NCI-H2196 (cell line): ENCODE measurements at regions not wholly inside any gene's neighbourhood (a gene's known extent, or its start where the extent isn't known, plus 50 kb on each side); places are given as distances from the start of the nearest gene placed in this dataset.

Experiments used
- DNase-seq: peaks from one replicate; lab custom pipeline; 2025; ENCODE audit not compliant: unreplicated experiment; lab: John Stamatoyannopoulos, UW

DNA sequence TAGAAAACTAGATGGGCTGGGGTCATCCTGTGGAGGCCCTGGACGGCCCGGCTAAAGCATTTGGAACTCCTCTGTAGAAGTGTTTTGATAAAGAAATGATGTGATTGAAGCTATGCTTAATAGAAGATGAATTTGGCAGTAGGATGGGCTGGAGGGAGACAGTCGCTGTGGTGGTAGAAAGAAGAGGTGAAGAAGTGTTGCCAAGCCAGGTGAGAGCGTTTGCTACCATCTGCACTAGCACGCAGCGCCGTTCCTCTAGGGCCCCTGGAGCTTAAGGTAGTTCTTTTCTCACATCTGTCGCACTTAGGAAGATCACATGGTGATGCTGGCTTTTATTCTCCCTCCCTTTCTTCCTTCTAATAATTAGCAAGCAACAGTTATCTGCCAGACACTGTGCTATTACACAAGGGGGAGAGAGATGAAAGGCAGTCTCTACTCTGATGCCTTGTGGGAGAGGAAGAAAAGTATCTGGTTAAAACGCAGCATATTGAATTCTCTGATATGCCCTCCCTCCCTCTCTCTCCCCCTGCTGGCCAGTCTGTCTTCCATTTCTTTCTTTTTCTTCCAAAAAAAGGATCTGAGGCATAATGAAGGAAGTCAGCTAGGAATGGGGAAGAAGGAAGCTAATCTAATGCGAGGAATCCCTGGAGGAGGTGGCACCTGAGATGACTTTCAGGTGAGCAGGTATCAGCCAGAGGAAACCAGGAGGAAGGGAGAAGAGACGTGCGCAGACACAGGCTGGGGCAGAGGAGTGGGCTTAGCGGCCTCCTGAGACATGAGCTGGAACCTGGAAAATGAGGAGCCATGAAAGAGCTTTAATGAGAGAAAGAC lies 162.3 kb upstream of the KLF14 start:
- no peak for DNase-seq

DNA sequence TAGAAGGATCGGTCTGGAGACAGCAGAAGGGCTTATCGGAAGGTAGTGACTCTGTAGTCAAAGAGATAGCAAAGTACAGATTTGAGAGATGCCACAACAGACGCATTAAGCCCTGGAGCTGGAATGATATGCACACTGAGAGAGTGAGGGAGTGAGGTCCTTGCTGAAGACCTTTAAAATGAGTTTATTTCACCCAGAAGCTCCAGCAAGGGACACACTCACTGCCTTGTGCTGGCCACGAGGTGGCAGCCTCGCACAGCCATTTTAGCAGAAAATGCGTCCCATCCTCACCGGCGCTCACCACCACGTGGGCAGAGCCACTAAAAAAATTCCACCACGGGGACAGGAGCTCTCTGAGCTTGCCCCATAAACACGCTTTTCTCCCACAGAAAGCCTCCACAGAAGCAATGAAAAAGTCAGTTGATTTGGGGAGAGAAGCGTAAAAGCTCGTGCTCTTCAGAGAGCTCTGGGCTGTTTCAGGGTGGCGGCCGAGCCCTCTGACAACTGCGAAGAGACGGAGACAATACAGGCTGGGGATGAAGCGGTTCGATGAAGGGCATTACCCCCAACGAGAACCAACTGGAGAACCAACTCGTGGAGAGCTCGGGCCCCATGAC lies 163.0 kb upstream of the KLF14 start:
- DNase-seq, result peak; percentile 59

DNA sequence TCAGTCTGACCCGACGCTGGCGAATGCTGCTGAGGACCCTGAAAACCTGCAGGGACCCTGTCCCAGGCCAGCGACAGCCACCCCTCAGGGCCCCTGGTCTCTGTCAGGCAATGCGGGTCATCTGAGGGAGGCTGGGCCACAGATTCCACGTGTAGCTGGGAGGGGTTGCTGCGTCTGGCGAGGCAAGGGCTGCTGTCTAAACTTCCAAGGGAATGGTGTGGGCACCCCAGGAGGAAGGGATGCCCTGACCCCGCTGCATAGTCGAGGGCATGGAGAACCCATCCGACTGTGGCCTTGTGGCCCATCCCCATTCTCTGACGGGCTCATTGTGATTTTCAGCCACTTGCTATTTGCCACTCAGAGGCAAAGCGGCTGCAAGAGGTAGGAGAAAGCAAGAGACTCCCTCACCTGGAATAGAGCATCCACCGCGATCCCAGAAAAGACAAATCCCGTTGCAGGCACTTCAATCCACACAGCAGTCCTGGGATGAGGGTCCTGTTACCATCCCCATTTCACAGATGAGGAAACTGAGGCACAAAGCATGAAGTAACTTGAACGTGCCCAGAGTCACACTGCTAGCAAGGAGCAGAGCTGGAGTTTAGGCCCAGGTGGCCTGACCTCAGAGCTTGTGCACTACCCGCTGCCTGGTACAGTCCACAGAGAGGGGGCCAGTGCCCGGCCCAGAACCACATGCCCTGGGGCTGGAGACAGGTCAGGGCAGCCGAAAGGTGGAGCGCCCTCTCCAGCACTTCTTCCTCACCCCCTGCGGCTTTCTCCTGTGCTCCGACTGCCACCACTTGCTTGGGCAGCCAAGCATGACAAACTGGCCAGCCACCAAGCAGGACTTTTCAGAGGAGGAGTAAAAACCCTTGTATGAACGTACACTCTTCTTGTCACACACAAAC lies 163.8 kb upstream of the KLF14 start:
- peak; percentile 30 for DNase-seq

DNA sequence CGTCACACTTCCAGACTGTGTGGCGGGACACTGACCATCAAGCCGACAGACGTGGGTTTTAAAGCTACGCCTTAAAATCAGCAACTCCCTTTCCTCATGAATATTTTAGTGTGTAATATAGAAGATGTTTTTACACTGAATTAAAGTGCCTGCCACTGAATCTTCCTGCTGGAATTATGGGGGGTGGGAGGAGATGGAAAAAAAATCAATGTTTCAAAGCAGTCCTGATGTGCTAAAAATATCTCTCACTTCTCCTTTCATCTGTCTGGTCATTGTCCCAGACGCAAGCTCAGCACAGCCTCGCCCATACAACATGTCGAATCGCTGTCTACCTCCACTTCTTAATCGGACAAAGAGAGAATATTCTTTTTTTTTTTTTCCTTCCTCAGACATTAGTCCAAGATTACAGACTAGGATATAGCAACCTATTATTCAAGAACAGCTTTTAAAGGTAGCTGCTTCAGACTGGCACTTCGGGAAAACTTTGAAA lies 165.1 kb upstream of the KLF14 start:
- no peak for DNase-seq

DNA sequence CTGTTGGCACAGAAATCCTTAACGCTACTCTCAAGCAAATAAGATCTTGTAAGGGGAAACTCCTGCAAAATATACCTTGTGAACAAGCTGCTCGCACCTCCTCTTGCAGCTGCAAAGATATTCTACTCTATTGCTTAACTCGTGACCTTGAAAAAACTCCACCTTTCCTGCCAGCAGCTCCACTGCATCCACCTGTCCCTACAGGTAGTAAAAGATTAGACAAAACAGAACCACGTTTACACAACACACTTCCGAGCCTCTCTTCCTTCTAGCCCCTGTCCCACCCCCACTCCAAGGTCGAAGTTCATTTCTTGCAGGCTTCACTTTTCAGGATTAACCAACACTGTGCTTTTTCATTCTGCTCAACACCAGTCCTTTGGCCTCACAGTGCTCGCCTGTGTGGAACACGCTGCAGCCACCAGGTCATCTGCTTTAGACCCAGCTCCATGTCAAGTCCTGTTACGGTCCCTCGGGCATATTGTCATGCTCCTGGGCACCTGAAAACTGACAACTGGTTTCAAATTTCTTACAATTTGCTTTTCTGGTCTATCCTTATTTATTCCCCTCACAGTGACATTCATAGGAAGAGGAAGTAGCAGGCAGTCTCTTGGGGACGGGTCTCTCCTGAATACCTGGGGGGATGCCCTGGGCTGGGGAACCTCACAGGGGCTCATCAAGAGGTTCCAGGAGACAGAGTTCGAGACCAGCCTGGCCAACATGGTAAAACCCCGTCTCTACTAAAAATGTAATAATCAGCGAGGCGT lies 165.8 kb upstream of the KLF14 start:
- no peak for DNase-seq

DNA sequence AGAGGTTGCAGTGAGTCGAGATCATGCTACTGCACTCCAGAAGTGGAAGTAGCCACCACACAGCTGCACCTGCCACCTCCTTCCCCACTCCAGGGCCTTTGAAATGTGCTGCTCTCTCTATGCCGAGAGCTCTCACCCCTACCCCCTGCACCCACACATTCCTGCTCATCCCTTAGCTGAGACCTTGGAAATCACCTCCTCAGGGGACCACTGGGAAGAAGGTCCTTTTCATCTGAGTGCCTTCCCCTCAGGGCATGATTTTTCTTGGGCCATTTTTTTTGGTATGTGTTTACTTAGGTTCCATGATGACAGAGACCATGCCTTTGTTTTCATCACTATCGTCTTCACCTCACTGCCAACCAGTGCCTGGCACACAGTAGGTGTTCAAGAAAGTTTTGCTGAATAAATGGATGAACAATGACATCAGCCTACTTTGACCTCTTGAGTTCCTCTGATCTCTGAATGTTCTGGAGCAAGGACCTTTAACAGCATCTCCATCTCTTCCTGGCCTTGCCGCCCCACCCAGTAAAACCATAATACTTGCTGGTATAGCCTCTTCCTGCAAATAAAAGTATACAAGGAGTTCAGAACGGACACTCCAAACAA lies 166.6 kb upstream of the KLF14 start:
- DNase-seq, result no peak

DNA sequence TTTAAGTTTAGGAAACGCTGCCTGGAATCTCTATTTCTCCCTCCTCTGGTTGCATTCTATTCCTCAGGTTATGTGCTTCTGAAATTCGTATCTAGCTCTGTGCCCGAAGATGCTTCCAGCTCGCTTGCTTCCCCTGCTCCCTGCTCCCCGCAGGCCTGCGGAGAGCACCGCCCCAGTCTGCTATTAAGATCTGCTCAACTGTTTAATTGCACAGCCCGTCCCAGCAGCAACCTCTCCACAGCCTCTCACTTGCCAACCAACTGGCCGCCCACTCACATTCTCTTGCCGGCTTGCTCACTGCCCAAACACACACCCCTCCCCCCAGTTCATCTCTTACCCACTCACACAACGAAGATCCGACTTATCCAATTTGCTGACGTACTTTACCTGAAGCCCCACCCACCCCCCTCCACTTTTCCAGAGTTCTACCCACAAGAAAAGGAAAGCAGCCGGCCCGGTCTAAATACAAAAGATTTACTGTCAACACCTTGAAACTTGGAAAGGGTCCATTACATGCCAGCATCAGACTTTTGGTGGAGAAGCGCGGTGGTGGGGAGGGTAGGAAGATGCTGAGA lies 167.3 kb upstream of the KLF14 start:
- no peak for DNase-seq

DNA sequence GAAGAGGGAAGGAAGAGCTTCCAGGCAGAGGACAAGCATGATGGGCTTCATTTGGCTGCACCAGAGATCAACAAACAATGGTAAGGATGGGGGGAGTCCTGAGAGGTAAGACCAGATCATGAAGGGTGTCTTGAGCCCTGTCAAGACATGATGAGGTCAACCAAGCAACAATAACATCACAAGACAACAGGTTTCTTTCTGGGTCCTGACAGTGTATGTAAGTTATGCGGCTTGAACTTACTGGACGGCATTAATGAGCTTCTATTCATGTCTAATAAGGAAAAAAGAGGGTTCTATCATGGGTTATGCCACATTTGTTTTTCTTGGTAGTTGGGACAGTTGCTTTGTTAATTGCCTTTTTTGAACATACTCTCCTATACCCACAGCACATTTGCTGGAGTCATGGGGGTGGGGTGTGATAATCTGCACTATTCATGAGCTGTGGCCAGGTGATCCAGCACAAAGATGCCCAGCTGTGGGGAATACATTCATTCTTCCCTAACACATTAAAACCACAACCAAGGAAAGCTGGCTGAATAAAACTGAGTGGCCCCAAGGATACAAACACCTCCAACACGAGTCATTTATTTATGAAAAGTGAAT lies 168.8 kb upstream of the KLF14 start:
- no peak for DNase-seq

DNA sequence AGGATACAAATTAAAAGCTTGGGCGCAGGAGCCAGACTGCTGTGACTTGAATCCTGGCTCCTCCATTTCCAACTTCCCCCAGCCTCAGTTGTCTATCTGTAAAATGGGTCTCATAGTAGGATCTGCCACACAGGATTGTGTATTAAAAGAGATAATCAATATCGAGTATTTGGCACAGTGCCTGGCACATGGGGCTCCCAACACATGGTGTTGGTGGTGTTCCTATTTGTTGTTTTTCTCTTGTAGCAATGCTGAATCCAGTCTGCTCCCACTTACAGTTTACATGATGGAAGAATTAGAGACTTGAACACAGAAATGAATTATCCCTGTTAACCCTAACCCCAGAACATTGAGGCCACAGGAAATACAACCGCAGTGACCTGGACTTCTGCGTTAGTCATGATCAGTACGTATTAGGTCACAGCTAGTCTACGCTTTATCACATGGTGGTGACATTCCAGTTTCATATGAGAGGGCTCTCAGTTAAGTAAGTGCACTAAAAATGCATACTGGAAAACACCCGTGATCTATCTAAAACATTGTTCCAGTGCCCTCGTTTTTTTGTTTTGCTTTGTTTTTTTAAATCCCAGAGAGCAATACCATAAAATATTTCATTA lies 169.5 kb upstream of the KLF14 start:
- no peak for DNase-seq

DNA sequence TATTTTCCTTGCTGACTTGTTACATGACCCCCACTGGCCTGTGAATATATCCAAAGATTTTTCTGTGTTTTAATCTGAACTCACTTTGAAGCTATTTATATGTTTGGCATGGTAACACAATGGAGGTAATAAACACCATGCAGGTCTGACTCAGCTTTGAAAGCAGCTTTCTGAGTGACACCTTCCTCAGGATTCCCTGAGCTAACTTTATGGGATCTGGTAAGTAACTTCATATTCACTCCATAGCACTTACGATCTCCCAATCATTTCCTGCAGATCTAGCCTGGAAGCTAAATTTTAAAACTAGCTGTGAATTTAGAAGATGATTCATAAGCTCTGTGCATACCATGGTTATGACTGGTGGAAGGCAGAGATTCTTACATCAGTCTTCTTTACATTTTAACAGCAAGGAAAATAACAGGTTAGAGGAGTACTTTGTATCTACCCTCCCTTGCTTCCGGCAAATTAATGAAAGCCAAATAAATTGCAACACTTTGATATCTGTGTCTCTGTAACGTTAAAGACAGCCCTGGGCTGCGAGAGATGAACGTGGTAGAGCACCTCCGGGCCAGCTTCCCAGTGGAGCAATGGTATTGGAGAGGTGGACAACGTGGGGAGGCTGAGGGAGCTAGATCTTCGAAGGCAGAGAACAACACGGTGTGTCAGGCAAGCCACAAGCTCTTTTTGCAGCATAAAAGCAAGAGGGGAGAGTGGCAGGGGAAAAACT lies 170.2 kb upstream of the KLF14 start:
- DNase-seq, result no peak

DNA sequence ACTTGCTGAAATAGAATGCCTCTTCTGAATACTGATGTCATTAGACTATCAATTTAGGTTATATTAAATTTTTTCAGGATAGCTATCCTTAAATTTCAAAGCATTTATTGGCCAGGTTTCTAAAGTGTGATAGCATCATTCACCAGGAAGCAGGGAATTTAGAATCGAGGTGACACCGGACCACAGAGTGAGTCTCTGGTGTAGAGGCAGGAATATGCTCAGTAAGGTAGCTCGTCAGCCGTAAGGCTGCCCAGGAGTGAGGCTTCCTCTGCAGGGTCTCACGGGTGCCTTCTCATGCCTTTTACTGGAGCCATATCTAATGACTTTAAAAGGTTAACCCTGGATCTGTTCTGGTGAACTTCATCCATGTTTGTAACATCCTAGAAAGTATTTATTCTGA lies 170.8 kb upstream of the KLF14 start:
- no peak for DNase-seq

DNA sequence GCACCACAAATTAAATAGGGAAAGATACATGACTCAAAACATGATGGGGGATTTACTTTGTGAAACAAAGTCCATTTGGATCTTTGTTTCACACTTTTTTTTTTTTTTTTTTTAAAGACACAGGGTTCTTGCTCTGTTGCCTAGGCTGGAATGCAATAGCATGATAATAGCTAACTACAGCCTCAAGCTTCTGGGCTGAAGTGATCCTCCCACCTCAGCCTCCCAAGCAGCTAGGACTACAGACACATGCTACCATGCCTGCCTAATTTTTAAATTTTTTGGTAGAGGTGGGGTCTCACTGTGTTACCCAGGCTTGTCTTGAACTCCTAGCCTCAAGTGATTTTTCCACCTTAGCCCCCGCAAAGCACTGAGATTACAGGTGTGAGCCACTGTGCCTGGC lies 172.6 kb upstream of the KLF14 start:
- DNase-seq, result no peak

DNA sequence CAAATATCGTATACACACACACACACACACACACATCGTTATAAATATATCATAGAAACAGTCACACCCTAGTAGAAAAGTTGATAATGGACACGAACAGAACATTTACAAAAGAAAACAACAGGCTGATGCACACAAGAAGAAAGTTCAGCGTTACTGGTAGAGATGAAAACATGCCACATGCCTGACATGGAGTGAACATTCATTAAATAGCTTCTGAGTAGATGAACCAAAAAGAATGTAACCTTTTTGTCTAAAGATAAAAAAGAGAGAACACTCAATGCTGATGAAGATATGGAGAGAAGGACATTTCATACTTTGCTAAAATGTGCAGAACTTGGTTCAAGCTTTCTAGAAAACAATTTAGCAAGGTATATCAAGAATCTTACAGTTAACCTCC lies 173.4 kb upstream of the KLF14 start:
- DNase-seq, result no peak

DNA sequence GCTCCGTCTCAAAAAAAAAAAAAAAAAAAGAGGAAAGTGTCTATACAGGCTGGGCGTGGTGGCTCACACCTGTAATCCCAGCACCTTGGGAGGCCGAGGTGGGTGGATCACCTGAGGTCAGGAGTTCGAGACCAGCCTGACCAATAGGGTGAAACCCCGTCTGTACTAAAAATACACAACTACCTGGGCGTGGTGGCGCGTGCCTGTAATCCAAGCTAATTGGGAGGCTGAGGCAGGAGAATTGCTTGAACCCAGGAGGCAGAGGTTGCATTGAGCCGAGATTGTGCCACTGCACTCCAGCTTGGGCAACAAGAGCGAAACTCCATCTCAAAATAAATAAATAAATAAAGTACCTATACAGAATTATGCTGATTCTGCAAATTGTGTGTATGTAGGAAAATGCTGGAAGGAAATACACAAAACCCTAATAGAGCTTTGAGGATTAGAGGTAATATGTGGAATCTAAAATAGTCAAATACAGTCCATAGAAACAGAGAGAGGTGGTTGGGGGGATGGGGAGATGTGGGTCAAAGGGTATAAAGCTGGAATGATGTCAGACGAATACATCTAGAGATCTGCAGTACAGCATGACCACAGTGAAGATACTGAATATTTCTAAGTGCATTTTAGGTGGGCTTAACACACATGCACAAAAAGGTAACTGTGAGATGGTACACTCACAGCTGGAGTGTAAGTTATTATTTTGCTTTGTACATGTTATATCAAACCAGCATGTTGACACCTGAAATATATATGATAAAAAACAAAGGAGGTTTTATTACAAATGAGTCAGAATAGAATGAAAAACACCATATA lies 174.5 kb upstream of the KLF14 start:
- no peak for DNase-seq

DNA sequence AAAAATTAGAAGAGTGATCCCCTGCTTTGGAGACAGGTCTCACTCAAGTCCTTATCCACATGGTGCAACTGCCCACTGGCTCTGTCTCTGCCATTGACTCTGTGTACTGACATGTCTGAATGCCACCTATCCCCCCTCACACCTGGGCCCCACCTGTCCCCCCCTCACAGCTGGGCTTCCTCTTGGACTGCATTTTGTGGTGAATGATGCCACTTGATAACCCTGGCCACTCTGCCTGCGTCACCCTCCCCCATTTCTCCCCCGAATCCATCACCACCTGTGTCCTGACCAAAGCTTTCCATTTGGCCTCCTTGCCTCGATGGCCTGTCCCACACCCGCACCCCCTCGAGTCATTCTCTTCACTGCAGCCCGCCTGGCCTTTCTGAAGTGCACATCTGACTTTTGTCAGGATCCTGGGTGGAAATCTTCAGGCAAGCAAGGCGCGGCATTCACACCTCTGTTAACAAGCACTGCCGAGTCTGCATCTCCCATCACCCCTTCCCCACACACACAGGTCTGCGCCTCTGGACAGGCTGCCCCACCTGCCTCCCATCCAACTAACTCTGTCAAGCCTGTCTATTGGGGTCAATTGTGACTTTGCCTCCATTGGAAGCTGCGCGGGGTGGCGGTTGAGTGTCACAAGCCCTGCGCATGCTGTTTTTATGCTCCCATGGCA lies 175.3 kb upstream of the KLF14 start:
- no peak for DNase-seq

DNA sequence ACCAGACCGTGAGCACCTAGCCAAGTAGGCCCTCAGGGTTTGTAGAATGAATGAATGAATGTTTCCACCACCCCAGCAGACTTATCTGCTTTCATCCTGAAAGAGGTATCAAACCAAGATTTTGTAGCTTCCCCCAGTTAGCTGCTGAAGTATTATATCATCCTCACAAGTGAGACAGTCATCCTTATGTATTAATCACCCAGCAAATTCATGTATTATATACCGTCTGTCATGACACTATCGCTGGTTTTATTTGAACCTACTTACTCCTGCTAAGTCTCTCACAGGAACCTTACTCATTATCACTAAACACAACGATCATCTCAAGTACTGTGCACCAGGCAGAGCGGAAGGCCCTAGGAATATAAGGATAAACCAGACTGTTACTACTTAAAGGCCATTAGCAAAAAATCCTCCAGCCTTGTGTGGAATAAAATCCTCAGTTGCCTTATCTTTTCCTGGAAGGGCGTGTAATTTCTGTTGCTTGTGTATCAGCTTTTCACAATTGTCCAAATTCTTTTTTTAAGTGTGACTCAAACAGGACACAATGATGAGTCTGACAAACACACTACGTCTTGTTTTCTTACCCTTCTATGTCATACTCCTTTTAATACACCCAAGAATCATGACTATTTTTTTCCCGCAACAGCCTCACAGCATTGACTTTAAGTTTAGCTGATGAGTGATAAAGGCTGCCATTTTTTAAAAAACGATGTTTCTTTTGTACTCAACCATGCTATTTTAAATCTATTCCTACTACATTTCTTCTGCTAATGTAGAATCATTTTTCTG lies 176.1 kb upstream of the KLF14 start:
- DNase-seq, result no peak
